ENCODE measurements at regions not wholly inside any gene's neighbourhood (a gene's known extent, or its start where the extent isn't known, plus 50 kb on each side); places are given as distances from the start of the nearest gene placed in this dataset.
"Not testable (repeated sequence)": the region's sequence is repeated elsewhere in the genome, so short reads cannot be mapped to it uniquely, and the experiment has no call there.

DNA sequence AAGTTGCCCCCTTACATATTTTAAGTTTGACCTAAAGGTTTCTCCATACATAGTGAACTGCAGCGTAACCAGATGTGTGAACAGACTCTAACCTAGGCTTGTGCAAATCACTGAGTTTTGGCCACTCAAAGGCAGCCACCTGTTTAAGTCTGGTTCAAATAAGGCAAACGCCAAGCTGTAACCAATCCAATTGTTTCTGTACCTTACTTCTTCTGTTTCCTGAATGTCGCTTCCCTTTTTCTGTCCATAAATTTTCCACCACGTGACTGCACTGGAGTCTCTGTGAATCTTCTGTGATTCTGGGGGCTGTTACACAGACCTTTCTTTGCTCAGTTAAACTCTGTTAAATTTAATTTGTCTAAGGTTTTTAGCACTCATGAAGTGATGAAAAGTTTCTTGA is 618.8 kb downstream of the GLUD2 start:
- TF ChIP-seq EZH2phosphoT487 (conservative IDR thresholded peaks at IDR 0.05; ENCODE audit: low read length): no peak
- TF ChIP-seq, protein P1, sequence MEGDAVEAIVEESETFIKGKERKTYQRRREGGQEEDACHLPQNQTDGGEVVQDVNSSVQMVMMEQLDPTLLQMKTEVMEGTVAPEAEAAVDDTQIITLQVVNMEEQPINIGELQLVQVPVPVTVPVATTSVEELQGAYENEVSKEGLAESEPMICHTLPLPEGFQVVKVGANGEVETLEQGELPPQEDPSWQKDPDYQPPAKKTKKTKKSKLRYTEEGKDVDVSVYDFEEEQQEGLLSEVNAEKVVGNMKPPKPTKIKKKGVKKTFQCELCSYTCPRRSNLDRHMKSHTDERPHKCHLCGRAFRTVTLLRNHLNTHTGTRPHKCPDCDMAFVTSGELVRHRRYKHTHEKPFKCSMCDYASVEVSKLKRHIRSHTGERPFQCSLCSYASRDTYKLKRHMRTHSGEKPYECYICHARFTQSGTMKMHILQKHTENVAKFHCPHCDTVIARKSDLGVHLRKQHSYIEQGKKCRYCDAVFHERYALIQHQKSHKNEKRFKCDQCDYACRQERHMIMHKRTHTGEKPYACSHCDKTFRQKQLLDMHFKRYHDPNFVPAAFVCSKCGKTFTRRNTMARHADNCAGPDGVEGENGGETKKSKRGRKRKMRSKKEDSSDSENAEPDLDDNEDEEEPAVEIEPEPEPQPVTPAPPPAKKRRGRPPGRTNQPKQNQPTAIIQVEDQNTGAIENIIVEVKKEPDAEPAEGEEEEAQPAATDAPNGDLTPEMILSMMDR (IDR thresholded peaks at IDR 0.05; ENCODE audit: insufficient read depth, low read length, poor library complexity, severe bottlenecking): no peak
- no peak overlapping the region for H2AFZ ChIP-seq (ENCODE audit: low read depth, low read length, severe bottlenecking)
- H3K9ac ChIP-seq (ENCODE audit: low read length): no peak overlapping the region
- H3K36me3 ChIP-seq (ENCODE audit: low read length): no peaks in the 10 kb centered on the region
- no peak overlapping the region for H3K4me2 ChIP-seq (ENCODE audit: low read depth, low read length, poor library complexity, severe bottlenecking)
- no peak overlapping the region for H3K4me3 ChIP-seq (ENCODE audit: insufficient read depth, low read length, poor library complexity, severe bottlenecking)
- H3K9me3 ChIP-seq (ENCODE audit: insufficient read depth, low read length): no peaks in the 10 kb centered on the region
- H3K9me2 ChIP-seq (replicated peaks; ENCODE audit: insufficient read depth, low read length): no peaks in the 10 kb centered on the region
- H3K27me3 ChIP-seq (ENCODE audit: low read length): no peaks in the 10 kb centered on the region
- no peaks in the 10 kb centered on the region for H3F3A ChIP-seq (ENCODE audit: insufficient read depth)
- no peak overlapping the region for H3K27ac ChIP-seq (ENCODE audit: low read depth, low read length)
- H4K20me1 ChIP-seq (ENCODE audit: low read depth, low read length): no peaks in the 10 kb centered on the region
- H3K79me2 ChIP-seq (ENCODE audit: insufficient read depth, low read length): no peaks in the 10 kb centered on the region

- Histone ChIP-seq H3K79me2 (ENCODE audit: insufficient read depth, low read length) (no peaks in the 10 kb centered on the region), H3F3A (ENCODE audit: insufficient read depth) (no peaks in the 10 kb centered on the region), H3K9ac (ENCODE audit: low read length) (no peak overlapping the region), H3K9me3 (ENCODE audit: insufficient read depth, low read length) (no peaks in the 10 kb centered on the region), H3K4me2 (ENCODE audit: low read depth, low read length, poor library complexity, severe bottlenecking) (no peak overlapping the region), H3K36me3 (ENCODE audit: low read length) (no peaks in the 10 kb centered on the region), H4K20me1 (ENCODE audit: low read depth, low read length) (no peaks in the 10 kb centered on the region), H3K4me3 (ENCODE audit: insufficient read depth, low read length, poor library complexity, severe bottlenecking) (no peak overlapping the region), H3K27ac (ENCODE audit: low read depth, low read length) (no peak overlapping the region), H2AFZ (ENCODE audit: low read depth, low read length, severe bottlenecking) (no peak overlapping the region), H3K27me3 (ENCODE audit: low read length) (no peaks in the 10 kb centered on the region), H3K9me2 (replicated peaks; ENCODE audit: insufficient read depth, low read length) (no peaks in the 10 kb centered on the region)
- no peak for TF ChIP-seq EZH2phosphoT487 (conservative IDR thresholded peaks at IDR 0.05; ENCODE audit: low read length)
- TF ChIP-seq, protein P1 (IDR thresholded peaks at IDR 0.05; ENCODE audit: insufficient read depth, low read length, poor library complexity, severe bottlenecking): no peak
Measured at GRCh38 chrX:121671649-121672048, 624.2 kb downstream of the GLUD2 start.

DNA sequence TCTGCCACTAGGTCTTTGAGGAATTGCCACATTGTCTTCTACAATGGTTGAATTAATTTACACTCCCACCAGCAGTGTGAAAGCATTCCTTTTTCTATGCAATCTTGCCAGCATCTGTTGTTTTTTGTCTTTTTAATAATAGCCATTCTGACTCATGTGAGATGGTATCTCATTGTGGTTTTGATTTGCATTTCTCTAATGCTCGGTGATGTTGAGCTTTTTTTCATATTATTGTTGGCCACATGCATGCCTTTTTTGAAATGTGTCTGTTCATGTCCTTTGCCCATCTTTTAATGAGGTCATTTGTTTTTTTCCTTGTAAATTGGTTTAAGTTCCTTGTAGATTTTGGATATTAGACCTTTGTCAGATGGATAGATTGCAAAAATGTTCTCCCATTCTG is 661.8 kb downstream of the GLUD2 start:
- not testable (repeated sequence) for H2AFZ ChIP-seq (ENCODE audit: low read depth, low read length, severe bottlenecking); H3K27ac ChIP-seq (ENCODE audit: low read depth, low read length); H3K9me3 ChIP-seq (ENCODE audit: insufficient read depth, low read length); H3F3A ChIP-seq (ENCODE audit: insufficient read depth); H3K4me2 ChIP-seq (ENCODE audit: low read depth, low read length, poor library complexity, severe bottlenecking); H3K27me3 ChIP-seq (ENCODE audit: low read length); H3K79me2 ChIP-seq (ENCODE audit: insufficient read depth, low read length); H4K20me1 ChIP-seq (ENCODE audit: low read depth, low read length); H3K36me3 ChIP-seq (ENCODE audit: low read length); H3K9me2 ChIP-seq (replicated peaks; ENCODE audit: insufficient read depth, low read length); H3K9ac ChIP-seq (ENCODE audit: low read length); H3K4me3 ChIP-seq (ENCODE audit: insufficient read depth, low read length, poor library complexity, severe bottlenecking)

- H3F3A ChIP-seq (ENCODE audit: insufficient read depth): no peaks in the 10 kb centered on the region
- H3K9me3 ChIP-seq (ENCODE audit: insufficient read depth, low read length): no peaks in the 10 kb centered on the region
- no peaks in the 10 kb centered on the region for H3K27me3 ChIP-seq (ENCODE audit: low read length)
- H4K20me1 ChIP-seq (ENCODE audit: low read depth, low read length): no peaks in the 10 kb centered on the region
- H2AFZ ChIP-seq (ENCODE audit: low read depth, low read length, severe bottlenecking): no peak overlapping the region
- H3K9ac ChIP-seq (ENCODE audit: low read length): no peak overlapping the region
- no peaks in the 10 kb centered on the region for H3K9me2 ChIP-seq (replicated peaks; ENCODE audit: insufficient read depth, low read length)
- no peaks in the 10 kb centered on the region for H3K36me3 ChIP-seq (ENCODE audit: low read length)
- TF ChIP-seq, protein P1 (IDR thresholded peaks at IDR 0.05; ENCODE audit: insufficient read depth, low read length, poor library complexity, severe bottlenecking): no peak
- H3K4me3 ChIP-seq (ENCODE audit: insufficient read depth, low read length, poor library complexity, severe bottlenecking): no peak overlapping the region
- H3K4me2 ChIP-seq (ENCODE audit: low read depth, low read length, poor library complexity, severe bottlenecking): no peak overlapping the region
- no peak overlapping the region for H3K27ac ChIP-seq (ENCODE audit: low read depth, low read length)
- H3K79me2 ChIP-seq (ENCODE audit: insufficient read depth, low read length): no peaks in the 10 kb centered on the region
Measured at GRCh38 chrX:121733514-121733913, 686.1 kb downstream of the GLUD2 start.
